ENCODE measurements at regions not wholly inside any gene's neighbourhood (a gene's known extent, or its start where the extent isn't known, plus 50 kb on each side); places are given as distances from the start of the nearest gene placed in this dataset.

DNA sequence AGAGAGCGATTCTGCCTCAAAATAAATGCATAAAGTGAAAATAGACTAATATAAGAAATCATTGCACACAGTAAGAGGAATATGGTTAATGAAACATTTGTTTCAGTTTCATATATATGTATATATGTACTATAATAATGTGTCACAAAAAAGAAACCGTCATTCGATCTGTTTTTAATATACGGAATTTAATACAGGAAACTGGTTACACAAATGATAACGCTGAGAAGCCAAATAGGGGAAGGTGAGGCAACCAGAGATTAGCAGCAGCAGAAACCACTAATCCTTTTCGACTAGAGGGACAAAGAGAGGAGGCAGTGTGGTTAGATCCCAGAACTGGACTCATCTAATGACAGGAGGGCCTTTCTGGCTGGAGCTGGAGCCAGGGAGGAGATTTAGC lies 64.2 kb upstream of the GREB1L start:
- H3K36me3 Mint-ChIP-seq (ENCODE audit: low read depth) = no peaks in the 10 kb centered on the region
- no peak overlapping the region for H3K27ac Mint-ChIP-seq
- DNase-seq = no peak
- H3K9me3 Mint-ChIP-seq = no peaks in the 10 kb centered on the region
- H3K4me1 Mint-ChIP-seq (ENCODE audit: low read depth) = peaks cover 15% of the 10 kb centered on the region; the same call in 1 of the 2 replicates
- H3K4me3 Mint-ChIP-seq = no peak overlapping the region
- TF ChIP-seq, protein P1, sequence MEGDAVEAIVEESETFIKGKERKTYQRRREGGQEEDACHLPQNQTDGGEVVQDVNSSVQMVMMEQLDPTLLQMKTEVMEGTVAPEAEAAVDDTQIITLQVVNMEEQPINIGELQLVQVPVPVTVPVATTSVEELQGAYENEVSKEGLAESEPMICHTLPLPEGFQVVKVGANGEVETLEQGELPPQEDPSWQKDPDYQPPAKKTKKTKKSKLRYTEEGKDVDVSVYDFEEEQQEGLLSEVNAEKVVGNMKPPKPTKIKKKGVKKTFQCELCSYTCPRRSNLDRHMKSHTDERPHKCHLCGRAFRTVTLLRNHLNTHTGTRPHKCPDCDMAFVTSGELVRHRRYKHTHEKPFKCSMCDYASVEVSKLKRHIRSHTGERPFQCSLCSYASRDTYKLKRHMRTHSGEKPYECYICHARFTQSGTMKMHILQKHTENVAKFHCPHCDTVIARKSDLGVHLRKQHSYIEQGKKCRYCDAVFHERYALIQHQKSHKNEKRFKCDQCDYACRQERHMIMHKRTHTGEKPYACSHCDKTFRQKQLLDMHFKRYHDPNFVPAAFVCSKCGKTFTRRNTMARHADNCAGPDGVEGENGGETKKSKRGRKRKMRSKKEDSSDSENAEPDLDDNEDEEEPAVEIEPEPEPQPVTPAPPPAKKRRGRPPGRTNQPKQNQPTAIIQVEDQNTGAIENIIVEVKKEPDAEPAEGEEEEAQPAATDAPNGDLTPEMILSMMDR (IDR thresholded peaks at IDR 0.05) = no peak
- H3K27me3 Mint-ChIP-seq (ENCODE audit: insufficient read depth) = no peaks in the 10 kb centered on the region

- no peaks in the 10 kb centered on the region for H3K36me3 Mint-ChIP-seq (ENCODE audit: low read depth)
- H3K4me3 Mint-ChIP-seq = no peak overlapping the region
- peak; percentile 62 for DNase-seq
- TF ChIP-seq, protein P1 (IDR thresholded peaks at IDR 0.05) = peak; percentile 88
- no peak overlapping the region for H3K27ac Mint-ChIP-seq
- H3K4me1 Mint-ChIP-seq (ENCODE audit: low read depth) = peaks cover 22% of the 10 kb centered on the region
- H3K9me3 Mint-ChIP-seq = no peaks in the 10 kb centered on the region
- H3K27me3 Mint-ChIP-seq (ENCODE audit: insufficient read depth) = no peaks in the 10 kb centered on the region
These were observed 62.3 kb upstream of the GREB1L start for GRCh38 chr18:21179590-21180220.

GRCh38 chr18:21180588-21180987 lies 61.4 kb upstream of the GREB1L start:
- Mint-ChIP-seq H3K27me3 (ENCODE audit: insufficient read depth) (no peaks in the 10 kb centered on the region), H3K9me3 (no peaks in the 10 kb centered on the region), H3K27ac (no peak overlapping the region), H3K4me1 (ENCODE audit: low read depth) (peaks cover 22% of the 10 kb centered on the region), H3K36me3 (ENCODE audit: low read depth) (no peaks in the 10 kb centered on the region), H3K4me3 (no peak overlapping the region)
- TF ChIP-seq, protein P1 (IDR thresholded peaks at IDR 0.05) = no peak
- DNase-seq = no peak

DNA sequence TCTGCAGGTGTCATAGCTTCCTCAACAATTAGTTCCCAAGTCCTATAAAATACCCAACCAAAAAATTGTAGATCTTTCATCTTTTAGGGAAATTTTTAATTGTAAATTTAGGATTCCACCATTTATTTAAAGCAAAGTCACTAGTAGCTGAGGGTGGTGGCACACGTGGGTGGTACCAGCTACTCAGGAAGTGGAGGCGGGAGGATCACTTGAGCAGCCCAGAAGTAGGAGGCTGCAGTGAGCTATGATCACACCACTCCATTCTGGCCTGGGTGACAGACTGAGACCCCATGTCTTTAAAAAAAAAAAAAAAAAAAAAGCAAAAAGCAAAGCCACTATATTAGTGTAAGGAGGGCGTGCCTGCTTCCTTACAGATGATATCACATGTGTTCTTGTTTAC lies 60.3 kb upstream of the GREB1L start:
- no peak for DNase-seq
- H3K27ac Mint-ChIP-seq = no peak overlapping the region
- no peak overlapping the region for H3K4me3 Mint-ChIP-seq
- TF ChIP-seq, protein P1 (IDR thresholded peaks at IDR 0.05) = no peak
- no peaks in the 10 kb centered on the region; the same call in 1 of the 2 replicates for H3K27me3 Mint-ChIP-seq (ENCODE audit: insufficient read depth)
- H3K9me3 Mint-ChIP-seq = no peaks in the 10 kb centered on the region
- H3K4me1 Mint-ChIP-seq (ENCODE audit: low read depth) = peaks cover 22% of the 10 kb centered on the region
- H3K36me3 Mint-ChIP-seq (ENCODE audit: low read depth) = no peaks in the 10 kb centered on the region

- DNase-seq = no peak
- Mint-ChIP-seq H3K27ac (no peak overlapping the region), H3K9me3 (no peaks in the 10 kb centered on the region), H3K27me3 (ENCODE audit: insufficient read depth) (no peaks in the 10 kb centered on the region; the same call in none of the 2 replicates), H3K4me1 (ENCODE audit: low read depth) (peaks cover 15% of the 10 kb centered on the region), H3K4me3 (no peak overlapping the region), H3K36me3 (ENCODE audit: low read depth) (no peaks in the 10 kb centered on the region)
- TF ChIP-seq, protein P1 (IDR thresholded peaks at IDR 0.05) = no peak
These were observed 58.4 kb upstream of the GREB1L start for GRCh38 chr18:21183670-21184069.

All from HFFc6 (cell line).